A673 (cell line): ENCODE measurements at regions not wholly inside any gene's neighbourhood (a gene's known extent, or its start where the extent isn't known, plus 50 kb on each side); places are given as distances from the start of the nearest gene placed in this dataset.

Experiments used
- CTCF ChIP-seq: fragments of 300-800, 200-600 bp; sonication (generic); conservative IDR thresholded peaks from 2 replicates; pipeline ENCODE4 v1.5.1; 2017; ENCODE audit warnings: low read depth, mild to moderate bottlenecking, antibody characterized with exemption, low read length, moderate library complexity, mixed read lengths
- EZH2 ChIP-seq: fragments of 200-600 bp; sonication (generic); IDR thresholded peaks from 2 replicates; pipeline ENCODE4 v1.6.1; 2017; ENCODE audit warnings: borderline replicate concordance, low read depth, mild to moderate bottlenecking, mixed read lengths, antibody characterized with exemption, low read length; ENCODE audit not compliant: poor library complexity, severe bottlenecking

DNA sequence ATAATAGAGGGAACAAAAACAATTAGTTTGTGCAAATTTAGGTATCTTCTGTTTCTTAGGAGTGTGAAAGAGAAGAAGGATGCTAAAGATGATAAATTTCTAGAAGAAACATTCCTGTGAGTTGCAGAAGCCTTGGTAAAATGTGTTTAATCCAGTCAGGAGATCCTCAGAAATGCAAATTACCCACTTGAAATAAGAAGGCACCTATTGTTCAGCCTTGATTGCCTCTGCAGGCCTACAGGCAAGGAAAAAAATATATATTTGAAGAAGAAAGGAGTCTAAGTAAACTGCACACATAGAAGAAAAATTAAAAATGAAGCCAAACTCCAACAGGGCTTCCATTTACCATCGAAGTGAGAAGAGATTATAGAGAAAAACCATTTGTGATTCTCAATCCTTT is 51.0 kb upstream of the LHX8 start:
- no peak for TF ChIP-seq CTCF
- no peak for TF ChIP-seq EZH2
